HG03342 (cell line): ENCODE measurements at regions not wholly inside any gene's neighbourhood (a gene's known extent, or its start where the extent isn't known, plus 50 kb on each side); places are given as distances from the start of the nearest gene placed in this dataset.

Experiments used
- ATAC-seq: cut with Tn5 transposase; IDR thresholded peaks from one replicate; pipeline ENCODE4 v1.9.1; 2021; ENCODE audit warnings: mild to moderate bottlenecking, moderate library complexity; ENCODE audit not compliant: unreplicated experiment

GRCh38 chr10:125344573-125345171 is 184.3 kb upstream of the CTBP2 start:
- ATAC-seq: peak; percentile 96

GRCh38 chr10:125343983-125344382 is 183.6 kb upstream of the CTBP2 start:
- no peak for ATAC-seq

- no peak for ATAC-seq
These were observed 183.0 kb upstream of the CTBP2 start for GRCh38 chr10:125343118-125343925.

DNA sequence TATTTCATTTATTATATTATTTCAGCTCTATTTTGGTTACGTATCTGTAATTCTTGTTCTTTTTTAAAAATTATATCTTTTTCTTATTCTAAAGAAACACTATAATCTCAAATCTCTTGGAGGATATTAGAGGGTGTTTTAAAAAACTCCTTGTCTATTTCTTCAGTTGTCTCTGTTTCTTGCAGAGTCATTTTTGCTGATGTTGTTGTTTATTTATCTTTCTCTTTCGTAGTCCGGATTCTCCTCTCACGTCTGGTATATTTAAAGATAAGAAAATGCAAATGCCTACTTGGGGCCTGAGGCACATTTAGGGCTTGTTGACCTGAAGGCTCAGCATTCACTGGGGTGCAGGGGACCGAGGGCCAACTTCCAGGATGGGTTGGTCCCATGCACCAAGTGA is 181.2 kb upstream of the CTBP2 start:
- no peak for ATAC-seq

GRCh38 chr10:125340903-125341302 is 180.5 kb upstream of the CTBP2 start:
- ATAC-seq: no peak

- no peak for ATAC-seq
These were observed 177.1 kb upstream of the CTBP2 start for GRCh38 chr10:125337510-125337909.

GRCh38 chr10:125334545-125334944 is 174.2 kb upstream of the CTBP2 start:
- ATAC-seq: no peak

DNA sequence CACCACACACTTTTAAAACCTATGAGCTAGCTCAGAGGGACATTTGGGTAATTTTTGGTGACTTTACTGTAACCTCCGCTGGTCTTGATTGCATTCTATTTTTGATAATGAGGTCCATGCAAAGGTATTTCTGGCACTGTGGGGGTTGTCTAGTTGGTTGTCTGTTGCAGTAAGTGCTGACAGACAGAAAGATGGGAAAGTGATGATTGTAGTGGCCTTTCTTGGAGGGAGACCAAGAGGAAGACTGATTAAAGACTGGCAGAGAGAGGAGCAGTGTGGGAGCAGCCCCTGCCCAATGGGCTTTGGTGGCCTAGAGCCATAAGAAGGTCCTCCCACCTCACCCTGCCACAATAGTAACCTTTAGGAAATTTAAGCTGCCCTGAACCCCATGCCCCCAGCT is 173.4 kb upstream of the CTBP2 start:
- no peak for ATAC-seq

- ATAC-seq: no peak
These were observed 172.8 kb upstream of the CTBP2 start for GRCh38 chr10:125333209-125333591.

- no peak for ATAC-seq
These were observed 172.3 kb upstream of the CTBP2 start for GRCh38 chr10:125332548-125333208.

DNA sequence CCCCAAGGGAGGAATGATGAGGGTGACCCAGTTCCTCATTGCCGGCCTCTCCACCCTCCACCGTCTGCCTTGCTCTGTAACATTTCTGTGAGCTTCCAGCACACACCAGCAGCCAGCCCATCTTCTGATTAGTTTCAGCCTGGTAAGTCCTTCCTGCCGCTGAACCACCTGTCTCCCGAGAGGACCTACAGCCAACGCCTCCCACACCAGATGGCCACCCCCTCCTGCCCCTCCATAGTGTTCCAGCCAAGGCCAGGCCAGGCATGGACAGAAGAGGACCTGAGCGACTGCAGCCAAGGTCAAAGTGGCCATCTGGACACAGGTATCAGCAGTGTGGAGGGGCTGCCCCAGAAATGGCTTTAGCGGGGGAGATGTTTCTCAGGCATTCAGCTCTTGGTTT is 170.7 kb upstream of the CTBP2 start:
- ATAC-seq: no peak

GRCh38 chr10:125329056-125329455 is 168.7 kb upstream of the CTBP2 start:
- ATAC-seq: no peak

DNA sequence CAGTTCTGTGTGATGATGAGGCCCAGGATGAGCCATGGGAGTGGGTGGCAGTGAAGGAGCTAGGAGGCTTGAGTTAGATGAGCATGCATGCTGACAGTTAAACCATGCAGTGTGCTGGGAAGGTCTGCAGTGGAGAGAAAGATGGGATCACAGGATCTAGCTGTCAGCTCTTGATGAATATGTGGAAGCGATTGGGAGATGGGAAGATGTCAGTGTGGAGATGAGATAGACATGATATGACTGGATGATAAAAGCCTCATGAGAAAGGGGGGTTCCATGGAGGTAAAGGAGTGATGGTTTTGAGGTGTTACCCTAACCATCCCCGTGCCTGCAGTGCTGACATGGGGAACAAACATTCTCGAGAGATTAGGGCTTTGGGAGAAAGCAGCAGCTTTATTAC is 165.0 kb upstream of the CTBP2 start:
- ATAC-seq: no peak

- no peak for ATAC-seq
These were observed 156.1 kb upstream of the CTBP2 start for GRCh38 chr10:125316436-125316835.

DNA sequence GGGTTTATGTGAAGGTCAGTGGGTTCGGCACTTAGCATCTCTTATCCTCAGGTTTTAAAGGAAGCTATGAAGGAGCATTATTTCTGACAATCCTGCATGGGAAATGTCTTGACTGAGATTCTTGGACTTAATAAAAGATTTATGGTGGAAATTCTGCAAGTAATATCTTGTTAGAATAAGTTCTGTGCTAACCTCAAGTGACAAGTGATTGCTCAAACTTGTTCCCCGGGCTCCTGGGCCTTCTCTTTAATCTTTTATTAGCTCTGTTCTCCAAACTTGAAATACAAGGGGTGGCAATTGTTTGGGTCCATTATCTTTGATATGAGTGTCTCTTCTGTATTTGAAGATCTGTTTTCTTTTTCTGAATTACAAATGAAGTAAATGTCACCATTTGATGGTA is 140.6 kb upstream of the CTBP2 start:
- no peak for ATAC-seq

DNA sequence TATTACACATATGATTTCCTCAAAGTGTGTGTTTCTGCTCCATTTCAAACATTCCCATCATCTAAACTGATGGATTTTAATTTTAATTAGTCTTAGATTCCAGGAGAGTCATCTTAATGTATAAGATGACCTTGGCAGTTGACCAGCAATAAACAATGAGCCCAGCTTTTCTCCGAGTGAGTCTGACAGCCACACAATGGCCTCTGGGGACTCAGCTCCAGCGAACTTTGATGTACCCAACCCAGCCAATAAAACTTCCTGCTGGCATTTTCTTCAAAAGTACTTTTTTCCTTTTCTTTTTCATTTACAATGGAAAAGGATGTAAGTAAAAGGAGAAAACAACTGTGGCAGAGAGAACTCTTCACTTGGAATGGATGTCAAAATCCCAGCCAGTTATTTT is 139.1 kb upstream of the CTBP2 start:
- ATAC-seq: no peak

- ATAC-seq: no peak
These were observed 136.2 kb upstream of the CTBP2 start for GRCh38 chr10:125296598-125296997.

- no peak for ATAC-seq
These were observed 133.7 kb upstream of the CTBP2 start for GRCh38 chr10:125294109-125294508.

- ATAC-seq: no peak
These were observed 131.5 kb upstream of the CTBP2 start for GRCh38 chr10:125291836-125292235.

DNA sequence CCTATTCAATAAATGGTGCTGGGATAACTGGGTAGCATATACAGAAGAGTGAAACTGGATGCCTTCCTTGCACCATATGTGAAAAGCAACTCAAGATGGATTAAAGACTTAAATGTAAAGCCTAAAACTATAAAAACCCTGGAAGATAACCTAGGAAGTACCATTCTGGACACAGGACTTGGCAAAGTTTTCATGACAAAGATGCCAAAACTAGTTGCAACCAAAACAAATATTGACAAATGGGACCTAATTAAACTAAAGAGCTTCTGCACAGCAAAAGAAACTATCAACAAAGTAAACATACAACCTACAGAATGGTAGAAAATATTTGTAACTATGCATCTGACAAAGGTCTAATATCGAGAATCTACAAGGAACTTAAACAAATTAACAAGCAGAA is 129.1 kb upstream of the CTBP2 start:
- ATAC-seq: no peak

DNA sequence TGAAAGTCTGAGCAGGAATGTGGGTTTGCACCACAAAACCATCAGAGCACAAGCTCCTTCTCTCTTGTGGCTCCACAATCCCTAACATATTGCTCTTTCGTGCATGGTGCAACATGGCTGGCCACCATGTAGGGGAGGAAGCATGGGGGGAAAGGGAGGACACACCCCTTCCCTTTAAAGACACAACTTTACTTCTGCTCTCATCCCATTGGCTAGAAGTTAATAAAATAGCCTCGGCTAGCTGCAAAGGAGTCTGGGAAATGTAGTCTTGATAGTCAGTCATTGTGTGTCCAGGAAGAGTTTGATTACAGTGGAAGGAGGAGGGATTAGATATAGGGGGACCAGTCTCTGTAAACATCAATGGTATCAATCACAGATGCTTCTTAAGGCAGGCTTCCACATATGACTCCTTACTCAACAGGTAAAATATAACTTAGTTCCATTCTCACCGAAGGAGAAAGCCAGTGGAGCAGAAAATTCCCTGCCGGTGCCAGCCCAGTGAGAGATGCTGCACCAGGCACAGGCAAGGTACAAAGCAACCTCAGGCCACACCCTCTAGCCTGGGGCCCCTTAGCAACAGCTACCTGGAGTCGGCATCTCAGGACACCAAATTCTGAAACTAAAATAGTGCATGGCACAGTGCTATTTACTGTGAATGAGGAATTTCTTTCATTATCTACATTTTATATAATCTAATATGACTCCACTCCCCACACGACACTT is 124.7 kb upstream of the CTBP2 start:
- ATAC-seq: no peak
